Caco-2 (cell line): ENCODE measurements at regions not wholly inside any gene's neighbourhood (a gene's known extent, or its start where the extent isn't known, plus 50 kb on each side); places are given as distances from the start of the nearest gene placed in this dataset.

ENCODE experiments used
- BruUV-seq: library from RNA; stranded (reverse); fragments of 400-500 nt; replicated peaks from 2 replicates; lab custom pipeline; 2021; lab: Mats Ljungman, UMichigan
- CTCF ChIA-PET: fragments of 300-600 bp; sonication (Branson Sonifier 250); formaldehyde crosslinking; loops from one replicate; lab custom pipeline; 2022; ENCODE audit warnings: antibody characterized with exemption; lab: Charles Lee
- POLR2A ChIA-PET: fragments of 300-600 bp; sonication (Branson Sonifier 250); formaldehyde crosslinking; loops from one replicate; lab custom pipeline; 2022; ENCODE audit warnings: antibody characterized with exemption; lab: Charles Lee
- DNase-seq, 2 experiments: peaks; one replicate each; pipeline versions ENCODE4 v3.0.0 to v3.0.0-alpha.2; 2020 to 2022
- H3K27me3 ChIP-seq: replicated peaks from 2 replicates; pipeline ENCODE4 v1.6.0; 2011; ENCODE audit warnings: low read length; ENCODE audit not compliant: control insufficient read depth, insufficient read depth
- H3K36me3 ChIP-seq: 2 replicates; pipeline ENCODE4 v1.5.1; 2011; ENCODE audit warnings: low read length; ENCODE audit not compliant: control insufficient read depth, insufficient read depth
- H3K4me1 ChIP-seq: fragments of 250-450 bp; sonication (Bioruptor Pico); 2 replicates; pipeline ENCODE4 v1.5.1; 2020; ENCODE audit warnings: mild to moderate bottlenecking
- H3K4me3 ChIP-seq: 2 replicates; pipeline ENCODE4 v1.5.1; 2011; ENCODE audit warnings: low read depth, mild to moderate bottlenecking, control low read depth, low read length
- H3K9me3 ChIP-seq: fragments of 250-450 bp; sonication (Bioruptor Pico); 2 replicates; pipeline ENCODE4 v1.5.1; 2020; ENCODE audit warnings: mild to moderate bottlenecking, moderate library complexity
- H3K27ac Mint-ChIP-seq: one replicate; pipeline ENCODE4 v1.8.0; 2022; ENCODE audit warnings: mixed read lengths; ENCODE audit not compliant: unreplicated experiment
- H3K27me3 Mint-ChIP-seq: one replicate; pipeline ENCODE4 v1.8.0; 2022; ENCODE audit warnings: mixed read lengths; ENCODE audit not compliant: insufficient read depth, unreplicated experiment
- H3K36me3 Mint-ChIP-seq: one replicate; pipeline ENCODE4 v1.8.0; 2022; ENCODE audit warnings: mild to moderate bottlenecking, mixed read lengths; ENCODE audit not compliant: insufficient read depth, unreplicated experiment
- H3K4me1 Mint-ChIP-seq: one replicate; pipeline ENCODE4 v1.8.0; 2022; ENCODE audit warnings: low read depth, mixed read lengths; ENCODE audit not compliant: unreplicated experiment
- H3K4me3 Mint-ChIP-seq: one replicate; pipeline ENCODE4 v1.8.0; 2022; ENCODE audit warnings: mild to moderate bottlenecking, moderate library complexity, mixed read lengths; ENCODE audit not compliant: unreplicated experiment
- H3K9me3 Mint-ChIP-seq: one replicate; pipeline ENCODE4 v1.8.0; 2022; ENCODE audit warnings: mixed read lengths; ENCODE audit not compliant: unreplicated experiment
- intact Hi-C: fragments of 100-400 bp; cut with micrococcal nuclease; formaldehyde crosslinking; loops from one replicate; pipeline ENCODE4 v1.10.0; 2022; ENCODE audit not compliant: unreplicated experiment
- TF ChIP-seq, protein P1 (sequence below), 2 experiments: fragments of 200-600 bp in 1 of 2; IDR thresholded peaks; 1 replicate in 1 of 2; 2 replicates in 1 of 2; pipeline versions ENCODE4 v1.5.1 to v1.8.0; 2011 to 2022; ENCODE audit warnings: antibody characterized with exemption in 1 of 2, control low read depth in 1 of 2, inconsistent platforms in 1 of 2, low read depth in 1 of 2, low read length in 1 of 2, mild to moderate bottlenecking in 1 of 2, moderate library complexity in 1 of 2; ENCODE audit not compliant: insufficient read depth in 1 of 2, severe bottlenecking in 1 of 2, unreplicated experiment in 1 of 2

- TF ChIP-seq, protein P1, sequence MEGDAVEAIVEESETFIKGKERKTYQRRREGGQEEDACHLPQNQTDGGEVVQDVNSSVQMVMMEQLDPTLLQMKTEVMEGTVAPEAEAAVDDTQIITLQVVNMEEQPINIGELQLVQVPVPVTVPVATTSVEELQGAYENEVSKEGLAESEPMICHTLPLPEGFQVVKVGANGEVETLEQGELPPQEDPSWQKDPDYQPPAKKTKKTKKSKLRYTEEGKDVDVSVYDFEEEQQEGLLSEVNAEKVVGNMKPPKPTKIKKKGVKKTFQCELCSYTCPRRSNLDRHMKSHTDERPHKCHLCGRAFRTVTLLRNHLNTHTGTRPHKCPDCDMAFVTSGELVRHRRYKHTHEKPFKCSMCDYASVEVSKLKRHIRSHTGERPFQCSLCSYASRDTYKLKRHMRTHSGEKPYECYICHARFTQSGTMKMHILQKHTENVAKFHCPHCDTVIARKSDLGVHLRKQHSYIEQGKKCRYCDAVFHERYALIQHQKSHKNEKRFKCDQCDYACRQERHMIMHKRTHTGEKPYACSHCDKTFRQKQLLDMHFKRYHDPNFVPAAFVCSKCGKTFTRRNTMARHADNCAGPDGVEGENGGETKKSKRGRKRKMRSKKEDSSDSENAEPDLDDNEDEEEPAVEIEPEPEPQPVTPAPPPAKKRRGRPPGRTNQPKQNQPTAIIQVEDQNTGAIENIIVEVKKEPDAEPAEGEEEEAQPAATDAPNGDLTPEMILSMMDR (IDR thresholded peaks at IDR 0.05; ENCODE audit: insufficient read depth in 1 of 2, low read depth in 1 of 2, low read length in 1 of 2, severe bottlenecking in 1 of 2, unreplicated experiment in 1 of 2): no peak
- Histone ChIP-seq H3K4me1 (no peaks in the 10 kb centered on the region), H3K9me3 (no peaks in the 10 kb centered on the region), H3K36me3 (no peaks in the 10 kb centered on the region), H3K27me3 (no peaks in the 10 kb centered on the region), H3K4me3 (no peak overlapping the region)
- H3K27ac Mint-ChIP-seq: no peak overlapping the region
- no peaks in the 10 kb centered on the region for H3K27me3 Mint-ChIP-seq
- H3K4me1 Mint-ChIP-seq: no peaks in the 10 kb centered on the region
- ChIA-PET POLR2A (no interaction called here), CTCF (no interaction called here)
- no peaks in the 10 kb centered on the region for H3K36me3 Mint-ChIP-seq
- BruUV-seq: no TSS peak
- H3K4me3 Mint-ChIP-seq: no peak overlapping the region
- no peak for DNase-seq
- no peaks in the 10 kb centered on the region for H3K9me3 Mint-ChIP-seq
- intact Hi-C loops: no loop called here
Observed at GRCh38 chr2:225771701-225772100, 372.2 kb downstream of the NYAP2 start.

DNA sequence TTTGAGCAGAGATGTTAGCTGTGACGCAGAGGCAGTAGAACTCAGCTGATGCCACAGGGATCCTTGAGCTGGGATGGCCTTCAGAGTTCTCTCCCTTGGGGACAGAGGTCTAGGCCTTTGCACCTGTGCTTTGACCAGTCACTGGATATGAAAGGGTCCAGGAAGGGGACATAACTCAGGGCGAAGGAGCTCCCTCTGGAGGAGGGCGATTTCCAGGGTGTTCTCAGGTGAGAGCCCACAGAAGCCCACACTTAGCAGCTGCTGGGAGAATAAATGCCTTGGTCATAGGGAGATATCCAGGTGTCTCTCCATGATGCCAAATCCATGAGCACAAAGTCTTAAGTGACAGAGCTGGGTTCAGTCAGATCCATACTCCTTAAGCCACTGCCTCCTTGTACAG lies 369.2 kb downstream of the NYAP2 start:
- Mint-ChIP-seq H3K9me3 (no peaks in the 10 kb centered on the region), H3K4me3 (no peak overlapping the region), H3K27ac (no peak overlapping the region), H3K27me3 (no peaks in the 10 kb centered on the region), H3K4me1 (no peaks in the 10 kb centered on the region), H3K36me3 (no peaks in the 10 kb centered on the region)
- ChIA-PET CTCF (no interaction called here), POLR2A (no interaction called here)
- no peak for DNase-seq
- Histone ChIP-seq H3K36me3 (no peaks in the 10 kb centered on the region), H3K27me3 (no peaks in the 10 kb centered on the region), H3K4me3 (no peak overlapping the region), H3K4me1 (no peaks in the 10 kb centered on the region), H3K9me3 (no peaks in the 10 kb centered on the region)
- BruUV-seq: no TSS peak
- TF ChIP-seq, protein P1 (IDR thresholded peaks at IDR 0.05; ENCODE audit: insufficient read depth in 1 of 2, low read depth in 1 of 2, low read length in 1 of 2, severe bottlenecking in 1 of 2, unreplicated experiment in 1 of 2): no peak
- intact Hi-C loops: no loop called here

DNA sequence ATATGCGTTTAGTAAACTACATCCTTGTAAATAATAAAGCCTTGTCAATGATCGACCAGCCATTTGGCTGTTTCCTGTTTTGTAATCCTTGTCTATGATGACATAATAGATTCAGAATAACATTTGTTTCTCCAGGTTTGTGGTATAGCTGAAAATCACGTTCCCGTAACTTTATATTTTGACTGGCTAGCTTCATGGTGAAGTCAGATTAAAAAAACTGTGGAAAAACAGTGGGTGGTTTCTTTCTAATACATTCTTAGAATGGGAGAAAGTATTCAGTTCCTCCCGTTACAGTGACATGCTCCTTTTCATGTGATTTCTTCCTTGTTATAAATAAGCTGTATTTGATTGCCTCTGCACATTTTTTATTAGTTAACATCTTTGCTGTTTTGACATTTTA lies 366.9 kb downstream of the NYAP2 start:
- no peaks in the 10 kb centered on the region for H3K36me3 Mint-ChIP-seq
- no peak for DNase-seq
- ChIA-PET POLR2A (no interaction called here), CTCF (no interaction called here)
- no peaks in the 10 kb centered on the region for H3K9me3 Mint-ChIP-seq
- H3K4me1 Mint-ChIP-seq: no peaks in the 10 kb centered on the region
- H3K27me3 Mint-ChIP-seq: no peaks in the 10 kb centered on the region
- H3K27ac Mint-ChIP-seq: no peak overlapping the region
- Histone ChIP-seq H3K27me3 (no peaks in the 10 kb centered on the region), H3K36me3 (no peaks in the 10 kb centered on the region), H3K9me3 (no peaks in the 10 kb centered on the region), H3K4me3 (no peak overlapping the region), H3K4me1 (no peaks in the 10 kb centered on the region)
- intact Hi-C loops: no loop called here
- no TSS peak for BruUV-seq
- no peak overlapping the region for H3K4me3 Mint-ChIP-seq
- TF ChIP-seq, protein P1 (IDR thresholded peaks at IDR 0.05; ENCODE audit: insufficient read depth in 1 of 2, low read depth in 1 of 2, low read length in 1 of 2, severe bottlenecking in 1 of 2, unreplicated experiment in 1 of 2): no peak
